ENCODE measurements at regions not wholly inside any gene's neighbourhood (a gene's known extent, or its start where the extent isn't known, plus 50 kb on each side); places are given as distances from the start of the nearest gene placed in this dataset.
"Not testable (repeated sequence)": the region's sequence is repeated elsewhere in the genome, so short reads cannot be mapped to it uniquely, and the experiment has no call there.

DNA sequence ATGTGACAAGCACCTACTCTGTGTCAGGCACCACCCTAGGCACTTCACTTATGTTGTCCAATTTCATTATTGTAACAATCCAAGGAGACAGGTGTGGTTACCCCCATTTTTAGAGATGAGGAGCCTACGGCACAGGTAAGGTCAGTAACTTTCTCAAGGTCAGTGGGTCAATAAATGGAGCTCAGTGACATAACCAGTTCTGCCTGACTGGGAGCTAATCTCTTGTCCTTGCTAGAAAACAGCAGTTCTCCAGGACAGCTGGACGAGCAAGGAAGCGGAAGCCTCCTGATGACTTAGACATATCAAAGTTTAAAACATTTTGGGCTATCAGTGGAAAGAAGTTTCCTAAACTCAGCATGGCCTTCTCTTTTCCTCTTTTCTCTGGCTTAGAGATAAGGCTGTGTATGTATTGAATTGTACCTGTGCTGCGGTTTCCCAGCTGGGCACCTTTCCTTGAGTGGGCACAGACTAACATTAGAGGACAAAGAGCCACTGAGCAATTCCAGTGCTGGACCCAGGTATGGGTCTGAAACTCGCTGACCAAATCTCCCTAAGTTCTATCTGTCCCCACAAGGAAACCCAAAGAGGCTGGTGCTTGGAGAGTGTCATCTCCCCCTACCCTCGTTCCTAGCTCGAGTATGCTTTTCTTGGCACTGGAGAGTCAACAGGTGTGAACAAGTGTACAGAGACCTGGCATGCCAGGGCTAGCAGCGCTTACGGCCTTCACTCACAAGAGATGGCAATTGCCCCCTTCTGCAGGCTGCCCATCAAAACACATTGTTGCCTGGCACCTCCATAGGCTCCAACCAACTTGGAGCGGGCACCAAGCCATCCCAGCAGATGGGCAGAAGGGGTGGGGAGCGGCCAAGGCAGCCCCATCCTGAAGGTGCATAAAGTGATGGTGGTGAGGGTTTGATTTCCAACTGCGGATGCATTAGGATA, 456.1 kb upstream of the PROX1 start:
- DNase-seq (ENCODE audit: low read depth), result no peak

DNA sequence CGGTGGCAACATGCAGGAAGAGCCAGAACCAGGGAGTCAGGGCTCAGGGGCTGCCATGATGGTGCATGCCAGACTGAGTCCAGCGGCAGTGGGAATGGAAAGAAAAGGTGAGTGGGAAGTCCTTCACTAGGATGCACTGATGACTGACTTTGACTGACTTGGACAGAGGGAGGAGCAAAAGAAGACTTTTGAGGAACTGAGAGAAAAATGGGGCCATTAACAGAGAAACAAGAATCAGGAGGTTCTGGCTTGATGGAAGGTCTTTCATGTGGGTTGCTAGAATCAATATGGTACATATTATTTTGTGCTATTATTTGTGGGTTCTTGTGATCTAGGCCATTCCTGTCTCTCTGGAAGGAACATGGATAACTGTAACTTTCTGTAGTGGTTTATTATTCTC, 454.6 kb upstream of the PROX1 start:
- DNase-seq (ENCODE audit: low read depth), result no peak

DNA sequence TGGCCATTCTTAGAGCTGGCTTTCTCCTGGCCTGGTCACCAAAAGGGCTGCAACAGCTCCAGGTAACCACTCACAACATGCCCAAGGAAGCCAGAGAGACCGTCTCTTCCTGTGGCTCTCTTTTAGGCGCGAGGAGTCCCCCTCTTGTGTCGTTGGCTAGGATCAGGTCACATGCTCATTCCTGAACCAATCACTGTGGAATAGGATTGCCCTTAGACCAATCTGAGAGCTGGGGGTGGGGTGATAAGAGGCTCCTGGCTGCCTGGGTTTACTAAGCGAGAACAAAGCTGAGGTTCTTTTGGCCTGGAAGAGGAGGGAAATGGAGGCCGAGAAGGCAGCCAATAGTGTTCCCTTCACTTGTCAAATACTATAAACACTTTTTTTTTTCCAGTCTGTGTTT, 452.1 kb upstream of the PROX1 start:
- DNase-seq (ENCODE audit: low read depth), result no peak

DNA sequence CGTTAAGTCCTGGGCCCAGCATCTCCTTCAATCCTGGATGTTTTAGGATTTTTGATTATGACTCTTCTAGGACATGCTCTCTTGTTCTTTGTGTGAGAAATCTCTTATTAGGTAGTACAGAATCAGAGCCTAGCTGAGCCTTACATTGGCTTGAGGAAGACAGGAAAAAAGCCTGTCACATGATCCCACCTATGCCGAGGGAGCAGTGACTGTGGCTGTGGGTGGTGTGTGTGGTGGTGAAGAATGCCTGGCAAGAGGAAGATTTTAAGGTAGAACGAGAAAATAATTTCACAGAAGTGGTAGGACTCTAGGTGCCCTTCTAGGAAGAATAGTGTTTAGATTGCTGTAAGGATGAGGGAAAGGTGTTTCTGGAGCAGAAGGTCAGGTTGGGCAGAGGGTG, 449.5 kb upstream of the PROX1 start:
- DNase-seq (ENCODE audit: low read depth), result no peak

DNA sequence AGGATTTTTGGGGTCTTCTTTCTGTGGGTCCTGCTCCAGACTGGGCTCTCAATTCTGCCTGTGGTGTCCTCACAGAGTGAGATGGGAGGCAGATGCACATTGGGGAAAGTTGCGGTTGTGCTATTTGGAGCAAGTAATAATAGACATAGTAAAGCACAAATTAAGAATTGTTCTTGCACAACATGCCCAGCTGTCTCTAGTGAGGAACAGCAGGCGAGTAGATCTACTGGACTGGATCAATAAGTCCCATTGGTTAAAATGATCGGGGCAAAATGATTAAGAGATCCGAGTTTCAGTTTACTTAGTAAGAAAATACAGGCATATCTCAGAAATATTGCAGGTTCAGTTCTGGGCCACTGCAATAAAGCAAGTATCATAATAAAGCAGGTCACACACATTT, 448.3 kb upstream of the PROX1 start:
- DNase-seq (ENCODE audit: low read depth), result no peak

DNA sequence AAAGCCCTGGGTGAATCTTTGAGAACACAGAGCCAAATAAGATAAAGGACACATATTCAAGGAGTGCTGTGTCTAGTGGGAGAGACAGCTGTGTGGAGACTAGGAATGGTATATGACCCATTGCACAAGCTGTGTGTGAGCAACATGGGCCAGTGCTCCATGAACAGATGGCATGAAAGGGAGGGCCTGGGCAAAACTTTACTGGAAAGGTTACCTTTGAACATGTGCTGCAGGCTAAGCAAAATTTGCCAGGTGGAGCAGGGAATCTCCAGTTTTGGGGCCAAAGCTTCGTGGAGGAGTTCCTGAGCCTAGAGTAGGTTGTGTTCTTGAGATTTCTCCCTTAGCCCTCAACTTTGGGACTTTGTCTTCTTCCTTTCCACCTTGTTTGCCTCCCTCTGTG, 446.1 kb upstream of the PROX1 start:
- DNase-seq (ENCODE audit: low read depth), result no peak

DNA sequence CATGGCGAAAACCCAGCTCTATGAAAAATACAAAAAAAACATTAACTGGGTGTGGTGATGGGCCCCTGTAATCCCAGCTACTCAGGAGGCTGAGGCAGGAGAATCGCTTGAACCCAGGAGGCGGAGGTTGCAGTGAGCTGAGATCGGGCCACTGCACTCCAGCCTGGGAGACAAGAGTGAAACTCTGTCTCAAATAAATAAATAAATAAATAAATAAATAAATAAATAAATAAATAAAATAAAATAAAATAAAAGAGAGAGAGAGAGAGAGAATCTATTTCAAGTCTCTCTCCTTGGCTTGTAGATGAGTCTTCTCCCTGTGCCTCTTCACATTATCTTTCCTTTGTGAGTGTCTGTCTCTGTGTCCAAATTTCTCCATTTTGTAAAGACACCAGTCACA, 442.6 kb upstream of the PROX1 start:
- DNase-seq (ENCODE audit: low read depth), result not testable (repeated sequence)

DNA sequence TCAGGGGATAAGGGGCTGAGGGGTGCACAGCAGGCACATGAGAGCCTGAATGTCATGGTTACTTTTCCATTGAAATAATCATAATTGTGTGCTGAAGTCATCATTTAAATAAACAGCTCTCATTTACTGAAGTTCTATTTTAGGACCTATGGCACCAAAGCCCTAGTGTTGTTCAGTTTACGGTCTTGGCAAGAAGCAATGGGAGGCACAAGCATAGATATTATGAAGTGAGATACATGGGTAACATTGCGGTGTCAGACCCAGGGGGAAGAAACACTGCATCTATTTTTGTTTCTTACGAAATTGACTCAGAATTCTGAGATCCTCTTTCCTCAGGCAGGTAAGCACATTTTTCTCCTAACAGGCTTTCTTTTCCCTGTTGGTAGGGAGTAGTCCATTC, 437.8 kb upstream of the PROX1 start:
- DNase-seq (ENCODE audit: low read depth), result no peak

DNA sequence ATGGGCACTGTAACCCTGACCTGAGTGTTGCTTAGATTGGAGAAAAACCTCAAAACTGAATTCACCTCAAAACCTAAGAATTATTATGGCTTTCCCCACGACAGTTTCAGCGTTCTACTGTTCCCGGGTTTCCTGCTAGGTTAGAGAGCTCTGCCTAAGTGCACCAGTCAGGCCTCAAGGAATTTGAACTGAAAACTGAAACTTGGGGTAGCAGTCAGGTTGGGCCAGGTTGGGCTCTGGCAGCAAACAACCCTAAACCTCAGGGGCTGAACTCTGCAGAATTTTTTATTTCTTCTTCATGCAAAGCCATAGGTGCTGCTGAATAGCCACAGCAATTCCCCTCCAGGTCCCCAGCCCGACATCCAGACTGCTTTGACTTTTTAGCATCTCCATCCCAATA, 437.0 kb upstream of the PROX1 start:
- no peak for DNase-seq (ENCODE audit: low read depth)

DNA sequence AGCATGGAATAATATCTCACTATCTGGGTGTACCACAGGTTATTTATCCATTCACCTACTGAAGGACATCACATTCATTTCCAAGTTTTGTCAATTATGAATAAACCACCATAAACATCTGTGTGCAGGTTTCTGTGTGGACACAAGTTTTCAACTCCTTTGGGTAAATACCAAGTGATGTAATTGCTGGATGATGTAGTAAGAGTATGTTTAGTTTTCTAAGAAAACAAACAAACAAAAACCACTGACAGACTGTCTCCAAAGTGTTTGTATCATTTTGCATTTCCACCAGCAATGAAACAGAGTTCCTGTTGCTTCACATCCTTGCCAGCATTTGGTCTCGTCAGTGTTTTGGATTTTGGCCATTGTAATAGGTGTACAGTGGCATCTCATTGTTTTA, 435.7 kb upstream of the PROX1 start:
- no peak for DNase-seq (ENCODE audit: low read depth)

DNA sequence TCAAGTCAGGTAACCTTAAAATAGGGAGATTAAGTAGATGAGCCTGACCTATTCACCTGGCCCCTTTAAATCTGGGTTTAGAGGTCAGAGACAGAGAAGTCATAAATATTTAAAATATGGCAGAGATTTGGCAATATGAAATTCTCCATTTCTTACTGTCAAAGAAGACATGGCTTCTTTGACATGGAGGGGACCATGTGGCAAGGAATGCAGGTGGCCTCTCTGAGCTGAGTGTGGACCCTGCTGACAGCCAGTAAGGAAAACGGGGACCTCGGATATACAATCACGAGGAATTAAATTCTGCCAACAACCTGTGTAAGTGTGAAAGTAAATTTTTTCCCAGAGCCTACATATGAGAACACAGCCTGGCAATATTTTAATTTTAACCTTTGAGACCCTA, 427.5 kb upstream of the PROX1 start:
- DNase-seq (ENCODE audit: low read depth), result no peak

DNA sequence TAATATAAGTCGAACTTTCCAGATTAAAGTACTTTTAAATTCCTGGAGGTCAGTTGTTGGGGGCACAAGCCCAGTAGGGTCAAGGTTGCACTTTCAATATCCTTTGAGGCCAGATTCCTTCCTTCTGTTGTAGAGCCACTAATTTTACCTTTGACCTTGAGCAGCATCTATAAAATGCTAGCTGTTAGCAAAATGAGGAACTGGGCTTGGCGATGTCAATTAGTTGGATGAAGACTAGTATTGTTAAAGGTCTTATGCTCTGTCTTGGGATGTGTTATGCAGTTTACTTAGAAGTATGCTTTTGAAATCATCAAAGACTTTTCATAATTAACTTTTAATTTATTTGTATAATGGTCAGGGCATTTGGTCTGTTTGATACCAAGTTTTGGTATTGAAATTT, 425.9 kb upstream of the PROX1 start:
- no peak for DNase-seq (ENCODE audit: low read depth)

DNA sequence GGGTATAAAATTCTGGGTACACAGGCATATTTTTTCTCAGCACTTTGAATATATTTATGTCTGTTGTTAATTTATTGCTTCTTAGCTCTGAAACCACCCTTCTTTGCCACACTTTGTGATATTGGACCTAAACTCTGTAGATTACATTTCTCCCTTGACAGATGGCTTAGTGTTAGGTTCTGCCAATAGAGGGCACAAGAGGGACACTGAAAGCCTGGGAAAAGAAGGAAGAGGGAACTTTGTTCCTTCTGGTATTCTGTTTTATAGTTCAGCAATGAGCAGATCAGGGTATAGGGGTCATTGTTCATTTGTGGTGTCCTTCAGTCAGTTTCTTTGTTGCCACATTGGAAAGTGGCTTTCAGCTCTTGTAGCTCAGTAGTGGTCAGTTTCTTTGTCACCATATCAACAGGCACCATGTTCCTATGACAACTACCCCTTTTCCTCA, 423.5 kb upstream of the PROX1 start:
- DNase-seq (ENCODE audit: low read depth), result no peak

DNA sequence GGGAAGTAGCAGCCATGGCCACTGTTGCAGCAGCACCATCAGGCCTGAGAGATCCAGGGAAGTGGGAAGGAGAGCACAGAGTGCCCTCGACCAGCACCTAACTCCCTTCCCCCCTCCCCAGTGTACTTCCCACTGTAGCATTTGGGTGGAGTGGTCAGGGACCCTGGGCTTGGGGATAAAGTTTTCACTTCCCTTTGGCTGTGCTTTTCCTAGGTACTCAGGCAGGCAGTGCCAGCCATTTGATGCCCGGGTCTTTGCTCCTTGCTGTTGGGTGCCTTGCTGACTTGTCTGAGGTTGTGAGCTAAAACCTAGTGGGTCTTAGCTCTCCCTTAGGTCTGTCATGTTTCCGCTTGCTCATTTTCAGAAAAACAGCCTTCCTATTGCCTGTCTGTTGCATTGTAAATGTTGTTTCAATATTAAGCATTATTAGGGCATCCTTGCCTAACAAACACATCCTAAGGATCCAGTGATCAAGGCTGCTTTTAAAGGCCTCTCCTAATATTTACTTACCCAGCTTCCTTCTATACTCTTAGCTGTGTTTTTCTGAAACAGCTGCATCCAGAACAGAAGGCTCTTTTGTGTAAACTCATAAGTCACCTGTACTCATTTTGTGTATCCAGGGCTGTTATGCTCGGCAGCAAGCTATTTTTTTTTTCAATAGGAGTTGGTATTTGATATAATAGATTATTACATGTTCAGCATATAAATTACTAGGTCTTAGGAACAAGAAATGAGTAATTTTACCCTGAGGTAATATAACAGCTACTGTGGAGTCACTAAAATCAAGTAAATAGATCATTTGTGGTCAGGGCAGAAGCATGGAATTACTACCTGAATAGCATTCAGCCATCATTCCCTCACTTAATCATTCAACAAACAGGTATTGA, 418.6 kb upstream of the PROX1 start:
- no peak for DNase-seq (ENCODE audit: low read depth)

DNA sequence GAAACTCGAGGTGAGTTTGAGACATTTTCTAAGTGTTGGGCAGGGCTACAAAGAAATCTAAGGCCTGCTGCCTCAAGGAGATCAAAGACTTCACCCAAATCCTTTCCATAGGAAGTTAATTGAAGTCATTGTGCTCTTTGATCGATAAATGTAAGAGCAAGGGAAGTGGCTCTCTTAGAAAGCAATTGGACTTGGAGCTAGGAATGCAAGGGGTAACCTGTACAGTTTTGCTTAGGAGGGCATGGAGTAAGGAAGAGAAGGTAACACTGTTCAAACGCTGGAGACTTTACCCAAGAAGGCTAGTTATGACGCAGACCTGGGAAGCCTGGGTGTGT, 418.0 kb upstream of the PROX1 start:
- no peak for DNase-seq (ENCODE audit: low read depth)

DNA sequence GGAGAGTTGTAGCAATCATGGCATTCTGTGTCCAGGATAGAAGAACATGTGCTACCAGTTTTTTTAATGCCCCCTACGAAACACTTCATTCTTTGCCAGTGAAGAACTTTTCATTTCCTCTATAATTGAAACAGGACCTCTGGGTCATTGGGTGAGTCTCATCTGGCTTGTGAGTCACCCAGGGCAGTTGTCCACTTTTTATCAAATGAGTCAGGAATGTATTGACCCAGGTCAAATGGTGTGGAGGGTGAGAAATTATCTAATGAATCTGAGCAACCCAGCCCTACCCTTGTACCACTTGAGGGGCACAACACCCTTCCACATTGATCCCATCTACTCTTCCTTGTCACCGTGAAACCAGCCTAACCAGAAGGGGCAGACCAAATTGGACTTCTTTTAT, 417.3 kb upstream of the PROX1 start:
- no peak for DNase-seq (ENCODE audit: low read depth)

DNA sequence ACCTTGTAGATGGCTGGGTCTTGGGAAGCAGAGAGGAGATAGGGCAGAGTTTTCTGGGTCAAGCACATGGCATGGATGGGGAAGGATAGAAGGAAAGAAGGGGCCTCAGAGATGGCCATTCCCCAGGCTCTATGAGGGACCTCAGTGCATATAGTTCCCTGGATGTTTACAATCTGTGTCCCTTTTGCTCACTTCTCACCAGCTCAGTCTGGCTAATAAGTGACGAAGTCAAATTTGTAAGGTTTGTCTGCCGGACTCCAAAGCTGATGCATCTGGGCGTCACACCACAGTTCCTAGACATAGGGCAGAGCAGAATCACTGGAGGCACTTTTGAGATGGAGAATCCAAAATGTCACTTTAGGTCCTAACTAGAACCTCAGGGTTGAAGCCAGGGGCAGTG, 416.4 kb upstream of the PROX1 start:
- DNase-seq (ENCODE audit: low read depth), result no peak

DNA sequence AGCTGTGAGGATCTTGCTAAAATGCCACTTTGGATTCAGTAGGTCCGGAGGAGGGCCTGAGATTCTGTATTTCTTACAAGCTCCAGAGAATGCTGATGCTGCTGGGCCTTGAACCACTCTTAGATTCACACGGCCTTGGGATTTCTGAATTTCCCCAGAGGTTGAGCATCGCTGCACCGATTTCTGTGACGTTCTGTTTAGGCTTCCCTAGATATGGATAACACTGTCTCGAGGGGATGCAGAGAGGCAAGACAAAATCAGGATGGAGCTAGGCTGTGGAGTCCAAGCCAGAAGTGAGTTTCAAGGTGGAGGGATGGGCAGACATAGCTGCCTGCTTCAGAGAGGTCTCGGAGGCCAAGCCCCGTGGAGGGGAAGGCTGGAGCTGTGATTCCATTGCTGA, 415.9 kb upstream of the PROX1 start:
- no peak for DNase-seq (ENCODE audit: low read depth)

DNA sequence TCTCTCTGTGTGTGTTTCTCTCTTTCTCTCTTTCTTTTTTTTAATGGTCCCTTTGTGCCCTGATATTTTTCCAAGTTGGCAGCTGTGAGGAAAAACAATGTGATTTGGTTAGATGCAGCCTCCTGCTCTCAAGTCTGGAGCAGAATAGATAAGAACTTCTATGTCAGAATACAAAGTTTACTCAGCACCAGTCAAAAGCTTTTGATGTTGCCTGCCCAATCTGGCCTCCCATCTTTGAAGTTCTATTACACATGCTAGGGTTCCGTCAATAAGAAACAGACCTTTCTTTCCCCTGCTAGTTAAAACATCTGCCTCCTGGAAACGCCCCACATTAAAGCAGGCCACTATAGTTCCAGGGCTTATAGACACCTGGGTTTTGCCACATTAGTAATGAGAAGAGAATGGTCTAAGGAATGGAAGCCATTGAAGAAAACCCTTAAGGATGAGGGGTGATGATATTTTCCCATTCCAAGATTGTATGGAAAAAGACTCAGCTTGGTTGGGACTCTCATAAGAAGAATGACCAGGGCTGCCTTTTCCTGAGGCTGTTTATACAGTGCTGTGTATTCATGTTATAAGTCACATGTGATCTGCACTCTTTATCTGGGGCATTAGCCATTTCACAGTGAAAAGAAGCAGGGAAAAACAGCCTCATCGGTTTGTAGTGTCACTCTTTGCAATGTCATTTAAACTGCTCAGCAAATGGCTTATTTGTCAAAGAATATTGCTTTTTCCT, 414.7 kb upstream of the PROX1 start:
- no peak for DNase-seq (ENCODE audit: low read depth)

DNA sequence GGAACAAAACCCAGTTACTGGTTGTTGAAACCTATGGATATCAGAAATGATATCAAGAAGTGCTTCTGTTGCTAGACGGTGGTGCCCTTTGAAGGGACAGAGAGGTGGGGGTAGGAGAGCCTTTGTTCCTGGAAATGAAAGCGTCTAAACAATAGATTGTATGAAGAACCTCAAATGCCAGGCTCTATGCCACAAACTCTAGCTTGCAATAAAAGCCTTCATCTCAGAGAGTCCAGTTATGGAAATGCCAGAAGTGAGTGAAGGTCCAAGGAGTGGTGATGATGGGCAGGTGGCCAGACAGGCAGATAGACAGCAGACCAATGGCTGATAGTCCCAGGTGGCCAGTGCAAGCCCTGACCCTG, 414.1 kb upstream of the PROX1 start:
- no peak for DNase-seq (ENCODE audit: low read depth)

DNA sequence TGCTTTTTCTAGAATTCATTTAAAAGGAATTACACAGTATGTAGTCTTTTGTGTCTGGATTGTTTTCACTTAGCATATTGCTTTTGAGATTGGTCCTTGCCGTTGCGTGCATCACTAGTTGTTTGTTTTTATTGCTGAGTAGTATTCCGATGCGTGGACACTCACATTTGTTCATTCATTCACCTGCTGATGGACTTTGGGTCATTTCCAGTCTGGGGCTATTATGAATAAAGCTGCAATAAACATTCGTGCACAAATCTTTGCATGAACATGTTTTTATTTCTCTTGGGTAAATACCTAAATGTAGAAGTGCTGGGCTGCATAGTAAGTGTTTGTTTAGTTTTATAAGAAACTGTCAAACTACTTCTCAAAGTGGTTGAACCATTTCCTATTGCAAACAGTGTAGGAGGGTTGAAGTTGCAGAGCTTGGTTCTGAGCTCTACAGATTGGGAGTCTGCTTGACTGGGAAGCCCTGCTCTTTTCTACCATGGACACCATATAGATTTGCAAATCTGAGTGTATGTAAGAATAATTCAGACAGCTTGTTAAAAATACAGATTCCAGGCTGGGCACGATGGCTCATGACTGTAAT, 404.7 kb upstream of the PROX1 start:
- no peak for DNase-seq (ENCODE audit: low read depth)

DNA sequence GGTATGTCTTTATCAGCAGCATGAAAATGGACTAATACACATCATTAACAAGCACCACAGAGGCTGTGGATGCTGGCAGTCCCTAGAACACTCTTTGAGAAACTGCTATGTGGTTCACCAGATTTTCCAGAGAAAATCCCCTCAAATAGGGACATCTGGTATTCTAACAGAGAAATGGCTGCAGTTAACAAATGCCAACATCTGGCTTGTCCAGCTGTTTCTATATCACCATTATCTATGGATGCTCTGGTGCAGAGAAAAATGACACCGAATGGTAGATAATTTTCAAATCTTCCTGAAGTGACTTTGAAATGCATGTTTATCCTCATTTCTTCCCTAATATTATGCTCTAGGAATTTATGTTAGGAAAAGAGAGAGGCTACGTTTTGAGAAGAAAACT, 403.5 kb upstream of the PROX1 start:
- no peak for DNase-seq (ENCODE audit: low read depth)

Measured in HS-27A (cell line).